ENCODE measurements at regions not wholly inside any gene's neighbourhood (a gene's known extent, or its start where the extent isn't known, plus 50 kb on each side); places are given as distances from the start of the nearest gene placed in this dataset.

GRCh38 chr10:23968301-23968700 is 240.6 kb upstream of the KIAA1217 start:
- peak; percentile 16; the same call in 1 of the 2 replicates for TF ChIP-seq CEBPB (IDR thresholded peaks at IDR 0.05)
- TF ChIP-seq REST (IDR thresholded peaks at IDR 0.05; ENCODE audit: low read depth) = no peak
- TF ChIP-seq NFIC (IDR thresholded peaks at IDR 0.05) = no peak
- no peak for TF ChIP-seq RAD21 (IDR thresholded peaks at IDR 0.05; ENCODE audit: low read depth)

GRCh38 chr10:23974746-23975272 is 234.1 kb upstream of the KIAA1217 start:
- no peak for TF ChIP-seq REST (IDR thresholded peaks at IDR 0.05; ENCODE audit: low read depth)
- no peak for TF ChIP-seq TAF1 (IDR thresholded peaks at IDR 0.05; ENCODE audit: low read depth)
- TF ChIP-seq YY1 (IDR thresholded peaks at IDR 0.05; ENCODE audit: low read depth) = no peak
- no peak for TF ChIP-seq MAX (IDR thresholded peaks at IDR 0.05)
- no peak for TF ChIP-seq FOXM1 (IDR thresholded peaks at IDR 0.05; ENCODE audit: borderline replicate concordance, low read depth)
- no peak for TF ChIP-seq CREB1 (IDR thresholded peaks at IDR 0.05; ENCODE audit: low read depth)
- TF ChIP-seq NFIC (IDR thresholded peaks at IDR 0.05) = no peak
- no peak for TF ChIP-seq TCF12 (IDR thresholded peaks at IDR 0.05; ENCODE audit: low read depth)
- no peak for TF ChIP-seq EP300 (IDR thresholded peaks at IDR 0.05; ENCODE audit: borderline replicate concordance)
- TF ChIP-seq TEAD4 (IDR thresholded peaks at IDR 0.05) = no peak
- TF ChIP-seq RAD21 (IDR thresholded peaks at IDR 0.05; ENCODE audit: low read depth) = no peak
- no peak for TF ChIP-seq EGR1 (IDR thresholded peaks at IDR 0.05)
- no peak for TF ChIP-seq USF1 (IDR thresholded peaks at IDR 0.05)
- no peak for TF ChIP-seq ZBTB7A (IDR thresholded peaks at IDR 0.05; ENCODE audit: low read depth)
- TF ChIP-seq CEBPB (IDR thresholded peaks at IDR 0.05) = no peak

GRCh38 chr10:23975431-23975830 is 233.5 kb upstream of the KIAA1217 start:
- TF ChIP-seq EP300 (IDR thresholded peaks at IDR 0.05; ENCODE audit: borderline replicate concordance) = no peak
- TF ChIP-seq TCF12 (IDR thresholded peaks at IDR 0.05; ENCODE audit: low read depth) = no peak
- no peak for TF ChIP-seq FOXM1 (IDR thresholded peaks at IDR 0.05; ENCODE audit: borderline replicate concordance, low read depth)
- TF ChIP-seq ZBTB7A (IDR thresholded peaks at IDR 0.05; ENCODE audit: low read depth) = no peak
- TF ChIP-seq CREB1 (IDR thresholded peaks at IDR 0.05; ENCODE audit: low read depth) = no peak
- TF ChIP-seq USF1 (IDR thresholded peaks at IDR 0.05) = no peak
- no peak for TF ChIP-seq NFIC (IDR thresholded peaks at IDR 0.05)
- no peak for TF ChIP-seq TEAD4 (IDR thresholded peaks at IDR 0.05)
- TF ChIP-seq EGR1 (IDR thresholded peaks at IDR 0.05) = no peak
- TF ChIP-seq RAD21 (IDR thresholded peaks at IDR 0.05; ENCODE audit: low read depth) = no peak
- no peak for TF ChIP-seq TAF1 (IDR thresholded peaks at IDR 0.05; ENCODE audit: low read depth)

GRCh38 chr10:23976275-23976674 is 232.7 kb upstream of the KIAA1217 start:
- TF ChIP-seq TAF1 (IDR thresholded peaks at IDR 0.05; ENCODE audit: low read depth) = no peak
- TF ChIP-seq ZBTB7A (IDR thresholded peaks at IDR 0.05; ENCODE audit: low read depth) = no peak
- no peak for TF ChIP-seq YY1 (IDR thresholded peaks at IDR 0.05; ENCODE audit: low read depth)
- TF ChIP-seq TEAD4 (IDR thresholded peaks at IDR 0.05) = no peak
- TF ChIP-seq TCF12 (IDR thresholded peaks at IDR 0.05; ENCODE audit: low read depth) = no peak
- TF ChIP-seq CREB1 (IDR thresholded peaks at IDR 0.05; ENCODE audit: low read depth) = no peak
- no peak for TF ChIP-seq EP300 (IDR thresholded peaks at IDR 0.05; ENCODE audit: borderline replicate concordance)
- no peak for TF ChIP-seq REST (IDR thresholded peaks at IDR 0.05; ENCODE audit: low read depth)
- no peak for TF ChIP-seq RAD21 (IDR thresholded peaks at IDR 0.05; ENCODE audit: low read depth)
- TF ChIP-seq FOXM1 (IDR thresholded peaks at IDR 0.05; ENCODE audit: borderline replicate concordance, low read depth) = no peak
- no peak for TF ChIP-seq CEBPB (IDR thresholded peaks at IDR 0.05)
- no peak for TF ChIP-seq EGR1 (IDR thresholded peaks at IDR 0.05)
- TF ChIP-seq USF1 (IDR thresholded peaks at IDR 0.05) = no peak
- TF ChIP-seq NFIC (IDR thresholded peaks at IDR 0.05) = no peak
- TF ChIP-seq MAX (IDR thresholded peaks at IDR 0.05) = no peak

Data from Ishikawa (cell line).